SH-SY5Y (cell line): ENCODE measurements at regions not wholly inside any gene's neighbourhood (a gene's known extent, or its start where the extent isn't known, plus 50 kb on each side); places are given as distances from the start of the nearest gene placed in this dataset.

Source experiments
- GATA2 ChIP-seq: IDR thresholded peaks from 2 replicates; pipeline ENCODE4 v1.6.1; 2011; ENCODE audit warnings: mild to moderate bottlenecking, low read depth, low read length
- GATA3 ChIP-seq: IDR thresholded peaks from 2 replicates; pipeline ENCODE4 v1.6.1; 2011; ENCODE audit warnings: low read depth, mild to moderate bottlenecking, low read length, moderate library complexity

DNA sequence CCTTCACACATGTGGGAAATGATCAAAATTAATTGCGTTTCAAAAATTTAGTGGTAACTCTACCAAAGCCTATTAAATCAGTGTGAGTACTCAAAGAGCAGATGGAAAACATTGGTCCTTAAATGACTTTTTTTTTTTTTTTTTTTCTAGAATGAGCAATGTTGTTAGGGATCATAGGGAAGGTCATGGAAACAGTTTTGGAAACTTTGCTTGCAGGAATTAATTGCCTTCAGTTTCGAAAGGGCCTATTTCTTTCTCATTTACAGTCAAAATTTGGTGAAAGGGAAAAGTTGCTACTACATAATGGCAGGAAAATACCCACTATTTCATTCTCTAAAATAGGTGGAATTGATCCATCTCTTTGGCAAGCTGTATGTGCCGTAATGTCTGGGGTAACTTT is 160.9 kb downstream of the RTL9 start:
- no peak for TF ChIP-seq GATA2
- TF ChIP-seq GATA3 = no peak

DNA sequence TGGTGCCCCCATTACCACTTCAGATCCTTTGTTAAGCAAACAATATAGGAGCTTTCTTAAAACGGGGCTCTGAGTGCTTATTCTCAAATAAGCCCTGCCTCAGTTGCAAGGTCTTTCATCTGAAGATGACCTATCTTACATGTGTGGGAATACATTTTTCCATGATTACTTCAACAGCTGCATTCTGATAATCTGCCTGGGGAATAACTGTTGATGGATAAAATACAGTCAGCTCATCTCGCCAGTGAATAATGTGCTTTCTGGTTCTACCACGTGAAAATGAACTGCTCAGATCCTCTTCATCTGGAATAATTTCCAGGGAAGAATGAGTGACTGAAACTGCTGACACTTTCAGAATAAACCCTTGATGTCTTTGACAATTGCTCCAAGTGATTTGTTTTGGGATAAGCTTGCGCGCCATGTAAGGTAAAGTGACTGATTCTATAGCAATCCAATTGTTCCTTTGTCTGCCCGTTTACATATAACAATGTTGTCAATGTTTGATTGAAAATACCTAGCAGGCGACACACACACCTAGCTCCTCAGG is 161.3 kb downstream of the RTL9 start:
- TF ChIP-seq GATA3 = no peak
- TF ChIP-seq GATA2 = no peak

DNA sequence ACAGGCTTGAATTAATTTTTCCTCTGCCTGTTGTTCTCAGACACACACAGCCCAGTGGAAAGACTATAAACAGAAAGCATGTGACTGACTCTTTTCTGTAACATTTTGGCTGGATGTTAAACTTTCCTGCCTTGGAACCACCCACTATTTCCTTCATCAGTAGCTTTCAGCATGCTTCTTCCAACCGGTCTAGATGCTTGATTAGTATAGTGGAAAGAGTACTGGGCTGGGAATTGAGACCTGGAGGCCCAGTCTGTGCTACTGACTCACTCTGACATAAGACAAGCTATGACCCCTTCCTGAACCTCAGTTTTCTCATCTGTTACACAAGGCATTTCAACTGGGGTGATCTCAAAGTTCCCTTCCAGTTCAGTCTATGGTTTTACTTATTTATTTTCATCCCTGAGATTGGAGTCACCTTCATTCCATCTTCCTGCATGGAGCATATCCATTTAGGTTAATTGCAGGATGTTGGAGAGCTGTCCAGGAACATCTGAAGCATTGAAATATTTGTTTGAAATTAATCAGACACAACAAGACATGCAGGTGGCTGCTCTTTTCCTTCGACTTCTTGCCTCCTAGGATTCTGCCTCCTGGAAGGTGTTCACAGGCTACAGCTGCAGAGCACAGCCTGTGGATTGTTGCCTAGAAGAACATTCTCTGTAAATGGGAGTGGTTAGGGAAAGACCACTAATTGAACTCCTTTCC is 173.4 kb downstream of the RTL9 start:
- TF ChIP-seq GATA2 (no peak), GATA3 (no peak)

DNA sequence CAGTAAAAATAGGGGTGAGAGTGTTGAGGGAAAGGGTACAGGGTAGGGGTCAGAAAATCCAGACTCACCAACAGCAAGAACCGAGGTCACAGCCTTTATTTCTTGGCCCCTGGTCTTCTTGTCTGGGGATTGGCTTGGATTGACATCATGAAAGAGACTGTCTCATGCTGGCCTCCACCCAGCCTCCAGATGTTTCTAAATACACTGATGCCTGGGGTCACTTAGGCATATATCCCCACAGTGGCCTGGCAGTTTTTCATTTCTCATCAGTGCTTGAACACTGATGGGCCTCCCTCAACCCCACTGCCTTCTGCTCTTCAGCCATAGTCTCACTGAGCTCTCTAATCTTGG is 173.9 kb downstream of the RTL9 start:
- TF ChIP-seq GATA2 (no peak), GATA3 (no peak)

DNA sequence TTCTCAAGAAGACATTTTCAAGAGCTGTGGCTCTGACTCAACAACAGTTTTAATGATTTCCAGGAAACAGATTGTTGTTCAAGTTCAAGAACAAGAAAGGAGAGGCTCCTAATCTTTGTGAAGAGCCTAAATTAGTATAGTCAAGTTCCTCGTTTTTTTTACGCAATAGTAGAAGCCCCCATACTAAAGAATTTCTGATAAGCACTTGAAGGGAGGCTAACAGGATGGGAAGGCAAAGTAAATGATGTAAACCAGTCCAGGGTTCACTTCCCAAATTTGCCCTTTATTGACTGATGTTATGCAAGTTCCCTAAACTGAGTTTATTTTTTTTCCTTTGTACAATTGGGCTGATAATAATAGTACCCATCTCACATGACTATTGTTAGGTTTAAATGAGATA is 178.2 kb downstream of the RTL9 start:
- TF ChIP-seq GATA3 (no peak), GATA2 (no peak)

DNA sequence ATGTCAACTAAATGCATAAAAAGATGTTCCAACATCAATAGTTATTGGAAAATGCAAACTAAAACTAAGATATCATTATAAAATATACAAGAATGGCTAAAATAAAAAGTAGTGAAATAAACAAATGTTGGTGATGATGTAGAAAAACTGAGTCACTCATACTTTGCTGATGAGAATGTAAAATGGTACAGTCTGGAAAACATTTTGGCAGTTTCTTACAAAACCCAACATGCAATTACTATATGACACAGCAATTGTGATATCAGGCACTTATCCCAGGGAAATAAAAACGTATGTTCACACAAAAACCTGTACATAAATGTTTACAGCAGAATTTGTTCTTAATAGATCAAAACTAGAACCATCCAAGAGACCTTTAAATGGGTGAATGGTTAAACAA is 182.6 kb downstream of the RTL9 start:
- TF ChIP-seq GATA2 (no peak), GATA3 (no peak)

DNA sequence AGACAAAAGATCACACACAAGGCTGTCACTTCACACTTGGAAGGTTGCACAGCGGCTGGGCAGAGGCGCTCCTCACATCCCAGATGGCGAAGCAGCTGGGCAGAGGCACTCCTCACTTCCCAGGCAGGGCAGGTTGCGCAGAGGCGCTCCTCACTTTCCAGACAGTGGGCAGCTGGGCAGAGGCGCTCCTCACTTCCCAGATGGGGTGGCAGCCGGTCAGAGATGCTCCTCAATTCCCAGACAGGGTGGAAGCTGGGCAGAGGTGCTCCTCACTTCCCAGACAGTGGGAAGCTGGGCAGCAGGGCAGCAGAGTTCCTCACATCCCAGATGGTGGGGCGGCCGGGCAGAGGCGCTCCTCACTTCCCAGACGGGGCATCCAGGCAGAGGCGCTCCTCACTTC is 199.2 kb downstream of the RTL9 start:
- TF ChIP-seq GATA2 (no peak), GATA3 (no peak)

DNA sequence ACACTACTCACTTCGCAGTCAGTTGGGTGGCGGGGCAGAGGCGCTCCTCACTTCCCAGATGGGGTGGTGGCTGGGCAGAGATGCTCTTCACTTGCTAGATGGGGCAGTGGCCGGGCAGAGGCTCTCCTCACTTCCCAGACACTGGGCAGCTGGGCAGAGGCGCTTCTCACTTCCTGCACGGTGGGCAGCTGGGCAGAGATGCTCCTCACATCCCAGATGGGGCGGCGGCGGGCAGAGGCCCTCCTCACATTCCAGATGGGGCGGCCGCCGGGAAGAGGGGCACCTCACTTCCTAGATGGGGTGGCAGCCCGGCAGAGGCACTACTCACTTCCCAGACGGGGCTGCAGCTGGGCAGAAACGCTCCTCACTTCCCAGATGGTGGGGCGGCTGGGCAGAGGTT is 199.8 kb downstream of the RTL9 start:
- TF ChIP-seq GATA2 (no peak), GATA3 (no peak)

DNA sequence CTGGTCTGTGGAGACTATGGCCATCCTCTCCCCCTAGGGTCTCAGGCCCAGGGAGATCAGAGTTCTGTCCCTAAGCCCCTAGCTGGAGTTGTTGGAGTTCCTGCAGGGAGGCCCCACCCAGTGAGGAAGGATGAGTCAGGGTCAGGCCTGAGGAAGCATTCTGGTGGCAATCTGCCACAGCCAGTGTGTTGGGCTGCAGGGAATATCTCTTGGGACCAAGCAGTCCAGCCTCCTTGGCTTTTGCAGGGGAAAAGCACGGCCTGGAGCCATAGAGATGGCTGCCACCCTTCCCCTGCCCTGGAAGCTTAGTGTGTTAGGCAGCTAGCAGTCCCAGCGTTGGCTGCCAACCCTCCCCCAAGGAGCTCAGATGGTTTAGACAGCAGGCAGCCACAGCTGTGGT is 202.4 kb downstream of the RTL9 start:
- TF ChIP-seq GATA3 (no peak), GATA2 (no peak)

DNA sequence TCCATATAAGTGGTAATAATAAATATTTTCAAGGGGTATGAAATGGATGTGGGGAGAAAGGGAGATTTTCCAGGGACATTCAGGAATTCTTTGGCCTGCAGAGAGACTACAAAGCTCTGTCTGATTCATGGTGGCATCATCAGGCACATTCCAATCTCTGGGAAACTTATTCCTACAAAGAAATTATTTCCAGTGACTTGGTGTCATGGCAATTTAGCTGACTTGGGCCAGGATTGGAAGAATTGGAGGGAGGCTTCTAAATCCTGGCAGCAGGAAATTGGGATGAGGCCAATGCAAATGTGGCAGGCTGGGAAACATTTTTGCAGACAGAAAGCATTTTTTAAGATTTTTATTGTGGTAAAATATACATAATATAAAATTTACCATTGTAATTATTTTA is 204.6 kb downstream of the RTL9 start:
- TF ChIP-seq GATA2 (no peak), GATA3 (no peak)

DNA sequence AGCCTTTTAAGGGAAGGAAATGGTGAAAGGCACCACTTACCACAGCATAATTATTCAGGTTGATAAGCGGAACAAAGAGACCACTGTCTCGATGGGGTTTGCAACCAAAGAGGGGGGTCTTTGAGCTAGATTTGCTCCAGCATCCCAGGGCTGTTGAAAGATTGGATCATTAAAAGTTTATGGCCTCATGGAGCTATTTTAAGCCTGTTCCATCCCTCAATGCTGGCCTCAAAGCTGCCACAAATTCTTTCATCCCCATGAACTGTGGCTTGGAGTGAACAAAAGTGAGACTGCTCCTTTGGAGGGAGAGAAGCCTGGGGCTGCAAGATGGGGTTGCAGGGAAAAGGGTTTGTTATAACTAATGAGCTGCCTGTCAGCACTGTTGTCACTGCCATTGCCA is 209.8 kb downstream of the RTL9 start:
- TF ChIP-seq GATA2 = no peak
- no peak for TF ChIP-seq GATA3

DNA sequence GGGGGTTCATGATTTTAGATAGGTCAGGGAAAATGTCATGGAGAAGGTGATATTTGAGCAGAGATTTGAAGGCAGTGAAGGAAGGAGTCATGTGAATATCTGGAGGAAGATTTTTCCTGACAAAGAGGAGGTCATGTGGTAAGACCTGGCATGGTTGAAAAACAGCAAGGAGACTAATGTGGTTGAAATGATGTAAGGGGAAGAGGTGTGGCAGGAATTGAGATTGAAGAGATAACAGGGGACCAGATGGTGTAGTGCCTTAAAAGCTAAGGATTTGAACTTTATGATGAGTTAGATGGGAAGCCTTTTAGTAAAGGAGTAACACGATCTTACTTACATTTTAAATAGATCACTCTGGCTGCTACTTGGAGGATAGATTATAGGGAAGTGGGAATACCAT is 210.9 kb downstream of the RTL9 start:
- TF ChIP-seq GATA2 (no peak), GATA3 (no peak)

DNA sequence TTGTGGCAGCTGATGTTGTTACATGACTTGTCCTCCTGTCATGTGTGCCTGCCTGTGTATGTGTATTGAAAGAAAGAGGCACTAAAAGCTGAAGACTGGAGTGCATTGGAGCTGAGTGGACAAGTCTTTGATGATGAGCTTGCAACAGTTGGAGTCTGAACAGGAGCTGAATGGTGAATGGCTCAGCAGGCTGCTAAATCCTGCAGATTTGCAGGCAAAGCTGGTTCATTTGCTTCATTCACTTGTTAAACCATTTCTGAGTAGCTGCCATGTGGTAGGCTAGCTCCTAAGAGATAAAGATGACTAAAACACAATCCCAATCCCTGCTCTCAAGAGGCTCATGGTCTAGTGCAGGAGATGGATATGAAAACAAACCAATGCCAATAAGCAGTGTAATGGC is 217.3 kb downstream of the CHRDL1 start:
- TF ChIP-seq GATA3 = no peak
- TF ChIP-seq GATA2 = no peak

DNA sequence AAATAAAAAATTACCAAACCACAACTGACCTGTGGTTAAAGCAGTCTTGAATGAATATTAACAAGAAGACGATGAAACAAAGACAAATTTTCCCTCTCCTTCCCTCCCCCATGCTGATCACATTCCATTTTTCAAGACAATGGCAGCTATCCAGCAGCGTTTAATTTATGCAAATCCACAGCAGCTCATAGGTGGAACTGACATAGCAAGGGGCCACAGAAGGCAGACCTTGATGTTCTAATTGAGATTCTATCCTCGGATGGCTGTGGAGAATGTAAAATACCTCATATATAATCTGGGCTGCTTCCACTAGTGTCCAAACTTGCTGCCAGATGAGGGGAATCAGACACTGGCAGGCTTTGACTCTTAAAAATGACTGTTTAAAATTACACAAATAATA is 211.5 kb downstream of the CHRDL1 start:
- TF ChIP-seq GATA2 (no peak), GATA3 (no peak)

DNA sequence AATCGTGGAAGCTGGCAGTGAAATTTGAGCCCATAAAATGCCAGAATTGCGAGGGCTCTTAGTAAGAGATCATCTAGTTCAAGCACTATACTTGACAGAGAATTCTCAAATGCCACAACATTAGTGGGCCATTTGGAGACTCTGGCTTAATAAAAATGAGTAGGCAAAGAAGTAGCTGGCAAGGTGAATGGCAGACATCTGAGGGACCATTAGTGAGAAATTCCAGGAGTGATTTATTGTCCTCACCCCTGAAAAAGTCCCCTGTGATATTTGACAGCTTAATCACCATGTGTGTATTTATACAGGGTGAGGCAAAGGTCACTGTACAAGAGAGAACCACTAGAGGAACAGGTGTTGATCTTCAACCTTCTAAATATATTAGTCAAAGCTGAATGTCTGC is 207.5 kb downstream of the CHRDL1 start:
- TF ChIP-seq GATA3 (no peak), GATA2 (no peak)

DNA sequence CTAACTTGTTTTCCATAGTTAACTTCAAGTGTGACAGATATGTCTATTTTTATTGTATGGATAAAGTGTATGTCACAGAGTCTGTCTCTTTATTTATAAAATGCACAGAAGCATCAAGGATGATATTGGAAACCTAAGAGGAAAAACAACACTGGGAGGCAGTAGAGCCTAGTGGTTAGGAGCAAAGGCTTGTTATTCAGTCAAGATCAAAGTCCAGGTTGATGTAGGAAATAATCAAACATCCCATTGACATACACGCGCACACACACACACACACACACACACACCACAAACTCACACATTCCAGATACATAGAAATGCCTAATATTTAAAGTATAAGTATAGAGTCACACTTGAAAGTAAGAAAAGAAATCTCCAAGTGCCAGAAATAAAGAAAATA is 206.8 kb downstream of the CHRDL1 start:
- TF ChIP-seq GATA2 = no peak
- no peak for TF ChIP-seq GATA3
